ENCODE measurements at regions not wholly inside any gene's neighbourhood (a gene's known extent, or its start where the extent isn't known, plus 50 kb on each side); places are given as distances from the start of the nearest gene placed in this dataset.
"Not testable (repeated sequence)": the region's sequence is repeated elsewhere in the genome, so short reads cannot be mapped to it uniquely, and the experiment has no call there.

- in situ Hi-C loops (cut with HindIII; ENCODE audit: low pct_unique_long_range_greater_than_20kb, low sequenced_read_pairs): no loop called here
- DNase-seq (ENCODE audit: low read depth, low spot score): no peak
These were observed 598.5 kb upstream of the ADAMTS5 start for GRCh38 chr21:27565364-27565763.

DNA sequence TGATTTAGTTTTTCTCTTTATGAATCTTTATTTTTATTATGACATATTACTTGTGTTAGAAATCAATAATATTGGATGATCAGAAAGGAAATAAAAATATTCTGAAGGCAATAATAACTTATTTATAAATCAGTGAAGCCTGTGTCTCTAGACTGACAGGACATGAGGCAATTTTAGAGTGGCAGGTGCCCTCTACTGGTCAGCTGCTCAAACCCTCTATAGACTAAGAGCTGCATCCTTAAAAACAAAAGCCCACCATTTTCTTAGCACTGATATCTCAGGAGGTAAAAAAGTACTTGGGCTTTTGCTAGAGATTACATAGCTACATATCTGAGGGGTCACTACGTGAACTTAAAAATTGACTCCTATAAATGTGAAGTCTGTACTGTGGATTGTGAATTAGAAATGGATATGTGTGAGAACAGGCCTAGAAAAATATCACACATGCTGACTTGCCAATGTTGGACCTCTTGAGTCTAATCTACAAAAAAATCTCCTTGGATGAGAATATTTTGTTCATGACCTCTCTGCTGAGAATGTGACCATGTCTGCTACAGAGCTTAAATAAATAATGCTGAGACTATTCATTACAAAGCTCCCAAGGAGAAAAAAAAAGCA, 597.9 kb upstream of the ADAMTS5 start:
- DNase-seq (ENCODE audit: low read depth, low spot score): peak; percentile 67
- in situ Hi-C loops (cut with HindIII; ENCODE audit: low pct_unique_long_range_greater_than_20kb, low sequenced_read_pairs): no loop called here

DNA sequence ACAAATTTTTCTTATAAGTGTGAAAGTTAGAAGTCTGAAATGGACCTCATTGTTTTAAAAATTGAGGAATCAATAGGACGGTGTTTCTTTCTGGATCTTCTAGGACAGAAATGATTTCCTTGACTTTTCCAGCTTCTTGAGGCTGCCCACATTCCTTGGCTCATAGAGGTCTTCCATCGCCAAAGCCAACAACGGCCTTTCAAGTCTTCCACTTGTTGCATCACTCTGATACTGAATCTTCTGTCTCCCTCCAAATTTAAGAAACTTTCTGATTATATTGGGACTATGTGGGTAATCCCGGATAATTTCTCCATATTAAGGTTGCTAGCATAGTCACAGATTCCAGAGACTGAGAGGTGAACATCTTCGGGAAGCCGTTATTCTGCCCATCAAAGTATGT, 595.4 kb upstream of the ADAMTS5 start:
- in situ Hi-C loops (cut with HindIII; ENCODE audit: low pct_unique_long_range_greater_than_20kb, low sequenced_read_pairs): no loop called here
- DNase-seq (ENCODE audit: low read depth, low spot score): no peak

GRCh38 chr21:27561116-27561515, 594.2 kb upstream of the ADAMTS5 start:
- in situ Hi-C loops (cut with HindIII; ENCODE audit: low pct_unique_long_range_greater_than_20kb, low sequenced_read_pairs): no loop called here
- DNase-seq (ENCODE audit: low read depth, low spot score): no peak

DNA sequence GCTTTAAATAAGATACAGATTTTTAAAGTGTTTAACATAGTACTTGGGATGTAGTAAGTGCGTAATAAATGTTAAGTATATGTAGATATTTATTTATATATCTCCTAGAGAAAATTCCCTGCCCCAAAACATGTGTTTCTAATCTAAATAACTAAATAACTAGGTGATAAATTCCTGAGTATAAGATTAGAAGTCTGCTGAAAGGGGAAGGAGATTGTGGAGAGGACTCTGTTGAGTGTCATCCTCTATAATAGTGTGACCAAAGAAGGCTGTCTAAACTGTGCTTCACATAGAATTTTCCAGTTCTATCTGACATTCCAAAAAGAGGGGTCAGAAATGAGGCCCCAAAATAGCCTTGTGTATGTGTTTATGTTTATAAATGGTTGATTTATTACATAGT, 590.5 kb upstream of the ADAMTS5 start:
- no peak for DNase-seq (ENCODE audit: low read depth, low spot score)
- in situ Hi-C loops (cut with HindIII; ENCODE audit: low pct_unique_long_range_greater_than_20kb, low sequenced_read_pairs): no loop called here

DNA sequence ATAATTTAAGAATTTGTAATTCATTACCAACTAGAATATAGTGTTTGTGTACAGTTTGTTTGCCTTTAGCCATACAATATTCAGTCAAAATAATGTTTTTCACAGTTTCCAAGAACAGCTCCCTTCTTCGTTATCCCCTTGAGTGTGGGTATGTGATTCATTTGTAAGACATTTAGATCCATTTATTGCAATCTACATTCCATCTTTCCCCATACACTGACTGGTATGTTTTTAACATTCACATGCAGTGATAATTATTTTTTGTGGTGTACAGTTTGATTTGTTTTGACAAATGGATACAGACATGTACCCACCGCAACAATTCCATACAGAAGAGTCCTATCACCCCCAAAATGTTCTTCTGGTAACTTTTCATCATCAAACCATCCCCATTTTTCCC, 589.1 kb upstream of the ADAMTS5 start:
- no peak for DNase-seq (ENCODE audit: low read depth, low spot score)
- in situ Hi-C loops (cut with HindIII; ENCODE audit: low pct_unique_long_range_greater_than_20kb, low sequenced_read_pairs): no loop called here

- in situ Hi-C loops (cut with HindIII; ENCODE audit: low pct_unique_long_range_greater_than_20kb, low sequenced_read_pairs): no loop called here
- DNase-seq (ENCODE audit: low read depth, low spot score): no peak
These were observed 583.4 kb upstream of the ADAMTS5 start for GRCh38 chr21:27550287-27550686.

- DNase-seq (ENCODE audit: low read depth, low spot score): no peak
- in situ Hi-C loops (cut with HindIII; ENCODE audit: low pct_unique_long_range_greater_than_20kb, low sequenced_read_pairs): no loop called here
These were observed 581.6 kb upstream of the ADAMTS5 start for GRCh38 chr21:27548486-27548885.

- in situ Hi-C loops (cut with HindIII; ENCODE audit: low pct_unique_long_range_greater_than_20kb, low sequenced_read_pairs): no loop called here
- no peak for DNase-seq (ENCODE audit: low read depth, low spot score)
These were observed 579.0 kb upstream of the ADAMTS5 start for GRCh38 chr21:27545754-27546349.

- in situ Hi-C loops (cut with HindIII; ENCODE audit: low pct_unique_long_range_greater_than_20kb, low sequenced_read_pairs); DNase-seq (ENCODE audit: low read depth, low spot score): not testable (repeated sequence)
These were observed 575.2 kb upstream of the ADAMTS5 start for GRCh38 chr21:27542126-27542525.

- in situ Hi-C loops (cut with HindIII; ENCODE audit: low pct_unique_long_range_greater_than_20kb, low sequenced_read_pairs): no loop called here
- DNase-seq (ENCODE audit: low read depth, low spot score): no peak
These were observed 569.4 kb upstream of the ADAMTS5 start for GRCh38 chr21:27536319-27536718.

- in situ Hi-C loops (cut with HindIII; ENCODE audit: low pct_unique_long_range_greater_than_20kb, low sequenced_read_pairs): no loop called here
These were observed 568.3 kb upstream of the ADAMTS5 start for GRCh38 chr21:27535188-27535587.

DNA sequence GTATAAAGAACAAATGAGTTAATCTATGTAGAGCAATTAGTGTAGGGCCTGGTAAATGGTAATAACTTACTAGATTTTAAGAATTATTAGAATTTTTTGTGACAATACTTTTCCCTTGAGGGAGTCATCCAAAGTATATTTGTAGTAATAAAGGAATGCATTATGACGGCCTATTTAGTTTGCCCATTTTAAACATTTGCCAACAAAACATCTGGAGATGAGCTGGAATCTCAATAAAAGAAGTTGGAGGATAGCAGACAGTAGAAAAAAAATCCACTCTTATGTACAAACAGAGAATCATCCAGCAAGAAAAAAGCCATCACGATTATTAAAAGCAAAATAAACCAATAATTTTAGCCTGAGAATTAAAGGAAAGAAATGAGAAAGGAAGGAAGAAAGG, 567.3 kb upstream of the ADAMTS5 start:
- in situ Hi-C loops (cut with HindIII; ENCODE audit: low pct_unique_long_range_greater_than_20kb, low sequenced_read_pairs): no loop called here
- DNase-seq (ENCODE audit: low read depth, low spot score): no peak

More at GRCh38 chr21:27535188-27535587, 568.3 kb upstream of the ADAMTS5 start:
- no peak for DNase-seq (ENCODE audit: low read depth, low spot score)

GRCh38 chr21:27532076-27532475, 565.2 kb upstream of the ADAMTS5 start:
- in situ Hi-C loops (cut with HindIII; ENCODE audit: low pct_unique_long_range_greater_than_20kb, low sequenced_read_pairs): no loop called here
- DNase-seq (ENCODE audit: low read depth, low spot score): no peak

- in situ Hi-C loops (cut with HindIII; ENCODE audit: low pct_unique_long_range_greater_than_20kb, low sequenced_read_pairs): no loop called here
- no peak for DNase-seq (ENCODE audit: low read depth, low spot score)
These were observed 561.8 kb upstream of the ADAMTS5 start for GRCh38 chr21:27528697-27529096.

GRCh38 chr21:27526451-27526850, 559.6 kb upstream of the ADAMTS5 start:
- no peak for DNase-seq (ENCODE audit: low read depth, low spot score)
- in situ Hi-C loops (cut with HindIII; ENCODE audit: low pct_unique_long_range_greater_than_20kb, low sequenced_read_pairs): no loop called here

- in situ Hi-C loops (cut with HindIII; ENCODE audit: low pct_unique_long_range_greater_than_20kb, low sequenced_read_pairs): no loop called here
- DNase-seq (ENCODE audit: low read depth, low spot score): no peak
These were observed 558.9 kb upstream of the ADAMTS5 start for GRCh38 chr21:27525780-27526179.

DNA sequence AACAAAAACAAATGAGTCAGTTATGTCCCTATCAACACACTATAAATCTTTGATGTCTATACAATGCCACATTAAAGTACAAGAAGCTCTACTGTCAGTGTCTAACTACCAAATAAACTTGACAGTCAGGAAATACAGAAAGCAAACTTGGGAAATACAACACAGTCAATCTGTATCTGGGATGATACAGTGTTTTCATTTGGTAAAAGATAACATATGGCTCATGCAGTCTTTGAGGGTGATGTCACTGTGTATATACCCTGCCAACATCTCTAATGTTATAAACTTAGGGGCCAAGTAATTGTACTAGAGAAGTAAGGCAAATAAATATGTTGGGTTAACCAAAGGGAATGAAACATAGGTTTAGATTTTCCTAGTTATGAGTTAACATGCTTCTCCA, 552.5 kb upstream of the ADAMTS5 start:
- in situ Hi-C loops (cut with HindIII; ENCODE audit: low pct_unique_long_range_greater_than_20kb, low sequenced_read_pairs): no loop called here
- DNase-seq (ENCODE audit: low read depth, low spot score): no peak

GRCh38 chr21:27517177-27517576, 550.3 kb upstream of the ADAMTS5 start:
- DNase-seq (ENCODE audit: low read depth, low spot score); in situ Hi-C loops (cut with HindIII; ENCODE audit: low pct_unique_long_range_greater_than_20kb, low sequenced_read_pairs): not testable (repeated sequence)

DNA sequence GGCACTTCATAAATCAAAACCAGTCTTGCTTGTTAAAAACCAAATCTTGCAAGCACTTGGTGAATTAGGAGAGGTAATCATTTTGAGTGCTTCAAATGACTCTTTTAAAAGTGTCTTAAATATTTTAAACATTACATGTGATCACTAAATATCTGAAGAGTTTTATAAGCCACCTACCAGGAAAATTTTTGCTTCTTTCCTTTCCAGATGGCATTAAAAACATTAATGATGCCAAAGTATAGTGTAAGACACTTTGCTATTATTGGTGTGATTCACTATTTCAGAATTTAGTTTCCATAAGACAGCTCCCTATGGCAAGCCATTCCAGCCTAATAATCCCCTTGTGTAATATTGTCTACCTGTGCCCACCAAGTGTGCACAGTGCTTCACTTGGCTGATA, 548.8 kb upstream of the ADAMTS5 start:
- in situ Hi-C loops (cut with HindIII; ENCODE audit: low pct_unique_long_range_greater_than_20kb, low sequenced_read_pairs): no loop called here
- no peak for DNase-seq (ENCODE audit: low read depth, low spot score)

Measured in SK-MEL-5 (cell line).